HEK293 (cell line): ENCODE measurements at regions not wholly inside any gene's neighbourhood (a gene's known extent, or its start where the extent isn't known, plus 50 kb on each side); places are given as distances from the start of the nearest gene placed in this dataset.

ENCODE experiments used
- ZFP3 ChIP-seq: fragments of 450-650 bp; formaldehyde crosslinking; IDR thresholded peaks from 2 replicates; pipeline ENCODE4 v1.5.1; 2016; ENCODE audit warnings: low read depth, missing biosample characterization, missing genetic modification characterization
- TF ChIP-seq, protein P1 (sequence below): fragments of 450-650 bp; formaldehyde crosslinking; IDR thresholded peaks from 2 replicates; pipeline ENCODE4 v1.5.1; 2016; ENCODE audit warnings: missing biosample characterization, missing genetic modification characterization
- TF ChIP-seq, protein P2 (sequence below): fragments of 450-650 bp; formaldehyde crosslinking; IDR thresholded peaks from 2 replicates; pipeline ENCODE4 v1.5.1; 2017; ENCODE audit warnings: missing biosample characterization, missing genetic modification characterization

DNA sequence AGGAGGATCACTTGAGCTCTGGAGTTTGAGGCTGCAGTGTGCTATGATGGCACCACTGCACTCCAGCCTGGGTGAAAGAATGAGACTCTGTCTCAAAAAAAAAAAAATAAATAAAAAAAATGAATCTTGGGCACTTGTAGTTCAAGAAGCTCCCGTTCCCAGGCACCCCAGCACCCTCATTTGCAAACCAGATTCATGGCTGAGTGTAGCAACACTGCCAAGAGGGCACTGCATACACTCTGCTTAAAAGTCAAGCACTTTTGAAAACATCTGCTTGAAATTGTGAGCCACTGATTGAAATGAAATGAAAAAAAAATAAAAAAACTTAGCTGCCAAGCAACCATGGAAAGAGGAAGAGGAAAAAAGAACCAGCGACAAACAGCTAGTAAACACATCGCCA lies 124.7 kb upstream of the SASH1 start:
- TF ChIP-seq, protein P1, sequence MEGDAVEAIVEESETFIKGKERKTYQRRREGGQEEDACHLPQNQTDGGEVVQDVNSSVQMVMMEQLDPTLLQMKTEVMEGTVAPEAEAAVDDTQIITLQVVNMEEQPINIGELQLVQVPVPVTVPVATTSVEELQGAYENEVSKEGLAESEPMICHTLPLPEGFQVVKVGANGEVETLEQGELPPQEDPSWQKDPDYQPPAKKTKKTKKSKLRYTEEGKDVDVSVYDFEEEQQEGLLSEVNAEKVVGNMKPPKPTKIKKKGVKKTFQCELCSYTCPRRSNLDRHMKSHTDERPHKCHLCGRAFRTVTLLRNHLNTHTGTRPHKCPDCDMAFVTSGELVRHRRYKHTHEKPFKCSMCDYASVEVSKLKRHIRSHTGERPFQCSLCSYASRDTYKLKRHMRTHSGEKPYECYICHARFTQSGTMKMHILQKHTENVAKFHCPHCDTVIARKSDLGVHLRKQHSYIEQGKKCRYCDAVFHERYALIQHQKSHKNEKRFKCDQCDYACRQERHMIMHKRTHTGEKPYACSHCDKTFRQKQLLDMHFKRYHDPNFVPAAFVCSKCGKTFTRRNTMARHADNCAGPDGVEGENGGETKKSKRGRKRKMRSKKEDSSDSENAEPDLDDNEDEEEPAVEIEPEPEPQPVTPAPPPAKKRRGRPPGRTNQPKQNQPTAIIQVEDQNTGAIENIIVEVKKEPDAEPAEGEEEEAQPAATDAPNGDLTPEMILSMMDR (tag by site-specific recombination): no peak
- TF ChIP-seq, protein P2, sequence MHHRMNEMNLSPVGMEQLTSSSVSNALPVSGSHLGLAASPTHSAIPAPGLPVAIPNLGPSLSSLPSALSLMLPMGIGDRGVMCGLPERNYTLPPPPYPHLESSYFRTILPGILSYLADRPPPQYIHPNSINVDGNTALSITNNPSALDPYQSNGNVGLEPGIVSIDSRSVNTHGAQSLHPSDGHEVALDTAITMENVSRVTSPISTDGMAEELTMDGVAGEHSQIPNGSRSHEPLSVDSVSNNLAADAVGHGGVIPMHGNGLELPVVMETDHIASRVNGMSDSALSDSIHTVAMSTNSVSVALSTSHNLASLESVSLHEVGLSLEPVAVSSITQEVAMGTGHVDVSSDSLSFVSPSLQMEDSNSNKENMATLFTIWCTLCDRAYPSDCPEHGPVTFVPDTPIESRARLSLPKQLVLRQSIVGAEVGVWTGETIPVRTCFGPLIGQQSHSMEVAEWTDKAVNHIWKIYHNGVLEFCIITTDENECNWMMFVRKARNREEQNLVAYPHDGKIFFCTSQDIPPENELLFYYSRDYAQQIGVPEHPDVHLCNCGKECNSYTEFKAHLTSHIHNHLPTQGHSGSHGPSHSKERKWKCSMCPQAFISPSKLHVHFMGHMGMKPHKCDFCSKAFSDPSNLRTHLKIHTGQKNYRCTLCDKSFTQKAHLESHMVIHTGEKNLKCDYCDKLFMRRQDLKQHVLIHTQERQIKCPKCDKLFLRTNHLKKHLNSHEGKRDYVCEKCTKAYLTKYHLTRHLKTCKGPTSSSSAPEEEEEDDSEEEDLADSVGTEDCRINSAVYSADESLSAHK (tag by site-specific recombination): no peak
- no peak for TF ChIP-seq ZFP3 (tag by site-specific recombination)
